ENCODE measurements at regions not wholly inside any gene's neighbourhood (a gene's known extent, or its start where the extent isn't known, plus 50 kb on each side); places are given as distances from the start of the nearest gene placed in this dataset.

DNA sequence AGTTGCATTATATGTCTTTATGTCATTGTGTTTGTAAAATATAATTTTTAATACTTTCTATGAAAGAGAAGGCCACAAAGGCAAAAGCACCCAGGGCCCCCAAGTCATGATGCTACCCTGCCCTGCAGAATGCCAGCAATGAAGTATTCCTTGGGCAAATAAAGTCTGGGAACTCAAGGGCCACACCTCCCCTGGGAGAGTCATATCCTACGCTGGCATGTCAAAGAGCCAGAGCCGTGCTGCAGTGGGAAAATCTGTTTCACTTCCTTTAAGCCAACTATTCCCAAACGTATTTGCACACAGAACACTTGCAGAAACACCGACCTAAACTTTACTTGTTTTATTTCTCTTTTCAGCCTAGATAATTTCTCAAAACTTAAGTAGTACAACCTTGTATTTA lies 98.4 kb upstream of the KAZN start:
- Histone ChIP-seq H3K4me3 (no peak overlapping the region), H3K27ac (no peak overlapping the region), H3K36me3 (no peaks in the 10 kb centered on the region), H3K9me3 (no peaks in the 10 kb centered on the region), H3K4me1 (no peaks in the 10 kb centered on the region), H3K27me3 (ENCODE audit: low read depth) (no peaks in the 10 kb centered on the region)
- TF ChIP-seq, protein P1, sequence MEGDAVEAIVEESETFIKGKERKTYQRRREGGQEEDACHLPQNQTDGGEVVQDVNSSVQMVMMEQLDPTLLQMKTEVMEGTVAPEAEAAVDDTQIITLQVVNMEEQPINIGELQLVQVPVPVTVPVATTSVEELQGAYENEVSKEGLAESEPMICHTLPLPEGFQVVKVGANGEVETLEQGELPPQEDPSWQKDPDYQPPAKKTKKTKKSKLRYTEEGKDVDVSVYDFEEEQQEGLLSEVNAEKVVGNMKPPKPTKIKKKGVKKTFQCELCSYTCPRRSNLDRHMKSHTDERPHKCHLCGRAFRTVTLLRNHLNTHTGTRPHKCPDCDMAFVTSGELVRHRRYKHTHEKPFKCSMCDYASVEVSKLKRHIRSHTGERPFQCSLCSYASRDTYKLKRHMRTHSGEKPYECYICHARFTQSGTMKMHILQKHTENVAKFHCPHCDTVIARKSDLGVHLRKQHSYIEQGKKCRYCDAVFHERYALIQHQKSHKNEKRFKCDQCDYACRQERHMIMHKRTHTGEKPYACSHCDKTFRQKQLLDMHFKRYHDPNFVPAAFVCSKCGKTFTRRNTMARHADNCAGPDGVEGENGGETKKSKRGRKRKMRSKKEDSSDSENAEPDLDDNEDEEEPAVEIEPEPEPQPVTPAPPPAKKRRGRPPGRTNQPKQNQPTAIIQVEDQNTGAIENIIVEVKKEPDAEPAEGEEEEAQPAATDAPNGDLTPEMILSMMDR (IDR thresholded peaks at IDR 0.05) = no peak
- ATAC-seq = no peak
- no peak for DNase-seq
- intact Hi-C loops (cut with DNase I) = no loop called here

DNA sequence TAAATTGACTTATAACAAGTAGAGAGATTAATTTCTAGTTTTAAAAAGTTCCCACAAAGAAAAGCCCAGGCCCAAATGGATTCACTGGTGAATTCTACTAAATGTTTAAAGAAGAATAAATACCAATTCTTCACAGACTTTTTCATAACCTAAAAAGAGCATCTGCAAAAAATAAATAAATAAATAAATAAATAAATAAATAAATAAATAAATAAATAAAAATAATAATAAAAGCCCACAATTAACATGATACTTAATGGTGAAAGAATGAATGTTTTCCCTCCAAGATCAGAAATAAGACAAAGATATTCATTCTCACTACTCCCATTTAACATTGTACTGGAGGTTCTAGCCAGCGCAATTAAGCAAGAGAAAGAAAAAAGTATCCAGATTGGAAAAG lies 97.6 kb upstream of the KAZN start:
- TF ChIP-seq, protein P1 (IDR thresholded peaks at IDR 0.05) = no peak

DNA sequence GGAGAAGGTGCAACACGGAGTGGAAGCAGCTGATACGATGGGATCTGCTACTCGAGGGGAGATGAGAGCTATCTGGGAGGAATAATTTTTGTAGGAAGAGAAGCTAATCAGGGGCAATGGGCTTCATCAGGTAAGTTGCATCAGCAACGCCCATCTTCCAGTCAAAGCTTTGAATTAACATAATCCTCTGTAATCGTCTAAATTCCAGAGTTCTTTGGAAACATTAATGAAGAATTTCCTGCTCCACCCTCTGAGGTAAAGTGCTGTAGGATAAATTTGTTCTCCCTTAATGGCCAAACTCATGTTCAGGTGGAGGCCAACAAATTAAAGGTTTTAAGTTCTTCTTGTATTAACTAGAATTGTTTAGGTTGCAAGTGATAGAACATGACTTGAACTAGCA lies 94.0 kb upstream of the KAZN start:
- no peak for DNase-seq
- H3K4me1 ChIP-seq = no peaks in the 10 kb centered on the region
- TF ChIP-seq, protein P1 (IDR thresholded peaks at IDR 0.05) = no peak
- intact Hi-C loops (cut with DNase I) = no loop called here
- no peak for ATAC-seq
- H3K9me3 ChIP-seq = no peaks in the 10 kb centered on the region
- H3K27ac ChIP-seq = no peak overlapping the region
- H3K4me3 ChIP-seq = no peak overlapping the region
- H3K36me3 ChIP-seq = no peaks in the 10 kb centered on the region
- H3K27me3 ChIP-seq (ENCODE audit: low read depth) = no peaks in the 10 kb centered on the region

More for the DNA sequence above, 97.6 kb upstream of the KAZN start:
- Histone ChIP-seq H3K4me1 (no peaks in the 10 kb centered on the region), H3K9me3 (no peaks in the 10 kb centered on the region), H3K36me3 (no peaks in the 10 kb centered on the region), H3K27me3 (ENCODE audit: low read depth) (no peaks in the 10 kb centered on the region), H3K4me3 (no peak overlapping the region), H3K27ac (no peak overlapping the region)
- no peak for DNase-seq
- no peak for ATAC-seq
- intact Hi-C loops (cut with DNase I) = no loop called here

DNA sequence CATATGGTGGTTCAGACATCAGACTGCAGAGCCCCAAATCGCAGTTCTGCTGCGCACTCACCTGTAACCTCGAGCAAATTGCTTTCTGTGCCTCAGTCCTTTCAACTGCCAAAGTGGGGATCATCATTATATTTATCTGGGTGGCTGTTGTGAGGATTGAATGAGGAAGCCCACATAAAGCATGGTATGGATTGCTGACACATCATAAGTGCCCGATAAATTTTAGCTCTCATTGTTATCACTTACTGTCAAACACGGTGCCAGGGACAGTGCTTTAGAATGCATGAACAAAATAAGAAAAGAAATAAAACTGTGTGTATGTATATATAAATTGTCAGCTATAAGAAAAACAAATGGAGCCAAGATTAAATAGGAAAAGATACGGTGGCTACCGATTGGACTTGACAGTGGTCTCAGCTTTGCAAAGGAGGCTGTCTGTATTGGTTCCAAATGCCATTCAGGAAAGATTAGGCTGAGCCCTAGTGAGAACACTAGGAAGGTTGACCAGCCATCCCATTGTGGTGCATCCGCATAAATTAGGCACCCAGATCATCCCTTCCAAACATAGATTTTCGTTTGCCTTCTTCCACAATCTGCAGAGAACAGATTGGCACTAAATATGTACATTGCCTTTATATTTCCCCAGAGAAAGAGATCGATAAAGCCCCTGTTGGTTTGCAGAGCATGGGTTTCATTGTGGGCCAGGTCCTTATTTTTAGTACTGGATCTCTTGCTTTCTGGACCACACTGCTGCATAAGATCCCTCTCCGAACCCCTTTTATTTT lies 91.8 kb upstream of the KAZN start:
- intact Hi-C loops (cut with DNase I) = no loop called here
- no peak for DNase-seq

DNA sequence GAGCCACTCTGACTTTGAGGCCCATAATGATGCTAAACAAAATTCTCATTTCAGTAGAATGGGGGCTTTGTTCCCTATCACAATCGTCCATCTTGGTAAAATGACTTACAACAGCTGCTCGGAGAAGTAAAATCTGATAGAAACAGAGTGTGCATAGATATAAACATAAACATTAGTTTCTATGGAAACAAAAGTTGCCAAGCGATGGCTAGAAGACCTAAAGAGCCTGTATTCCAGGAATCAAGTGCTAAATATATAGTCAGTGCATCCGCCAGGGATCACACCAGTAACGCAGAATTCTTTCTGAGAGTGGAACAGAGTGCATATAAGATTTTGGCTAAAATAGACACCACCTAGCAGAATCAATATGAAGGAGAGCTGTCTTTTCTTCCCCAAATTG lies 91.2 kb upstream of the KAZN start:
- Histone ChIP-seq H3K27ac (no peak overlapping the region), H3K4me1 (no peaks in the 10 kb centered on the region), H3K9me3 (no peaks in the 10 kb centered on the region), H3K36me3 (no peaks in the 10 kb centered on the region), H3K27me3 (ENCODE audit: low read depth) (no peaks in the 10 kb centered on the region), H3K4me3 (no peak overlapping the region)
- DNase-seq (no peak), ATAC-seq (no peak)
- TF ChIP-seq, protein P1 (IDR thresholded peaks at IDR 0.05) = no peak
- intact Hi-C loops (cut with DNase I) = no loop called here

More for the DNA sequence above, 91.8 kb upstream of the KAZN start:
- no peak for ATAC-seq
- H3K36me3 ChIP-seq = no peaks in the 10 kb centered on the region
- H3K4me1 ChIP-seq = no peaks in the 10 kb centered on the region
- no peak overlapping the region for H3K27ac ChIP-seq
- no peak overlapping the region for H3K4me3 ChIP-seq
- H3K9me3 ChIP-seq = no peaks in the 10 kb centered on the region
- H3K27me3 ChIP-seq (ENCODE audit: low read depth) = no peaks in the 10 kb centered on the region
- TF ChIP-seq, protein P1 (IDR thresholded peaks at IDR 0.05) = no peak

All from lower lobe of right lung (tissue), 2 donors.